ENCODE measurements at regions not wholly inside any gene's neighbourhood (a gene's known extent, or its start where the extent isn't known, plus 50 kb on each side); places are given as distances from the start of the nearest gene placed in this dataset.

GRCh38 chr3:182190056-182190455 lies 478.3 kb downstream of the SOX2 start:
- dilution Hi-C loops (cut with MboI; ENCODE audit: extremely low pct_ligation_motif_present, low sequenced_read_pairs): no loop called here
- POLR2A ChIA-PET: no interaction called here
- no peak for FAIRE-seq

More at GRCh38 chr3:182190056-182190455, 478.3 kb downstream of the SOX2 start:
- no peak overlapping the region for H2AFZ ChIP-seq (ENCODE audit: low read depth, low read length)
- no peaks in the 10 kb centered on the region for H3K9me3 ChIP-seq (replicated peaks; ENCODE audit: control insufficient read depth, insufficient read depth, low read length)
- H4K20me1 ChIP-seq (replicated peaks; ENCODE audit: control insufficient read depth, extremely low read depth, insufficient read depth, low read length): no peaks in the 10 kb centered on the region
- no peaks in the 10 kb centered on the region for H3K27me3 ChIP-seq (ENCODE audit: control insufficient read depth in 2 of 2, insufficient read depth in 2 of 2, low read length in 2 of 2)
- no peak for DNase-seq (ENCODE audit: low read depth, low spot score)
- H3K36me3 ChIP-seq (ENCODE audit: control insufficient read depth in 2 of 2, extremely low read depth in 1 of 2, insufficient read depth in 2 of 2, low read length in 2 of 2): no peaks in the 10 kb centered on the region
- no peaks in the 10 kb centered on the region for H3K79me2 ChIP-seq (ENCODE audit: control insufficient read depth, insufficient read depth, low read length)
- intact Hi-C loops (cut with micrococcal nuclease): no loop called here
- H3K27ac ChIP-seq (ENCODE audit: insufficient read depth, low read depth, low read length): no peak overlapping the region
- BruUV-seq (replicated peaks): no TSS peak
- no peaks in the 10 kb centered on the region for H3K4me1 ChIP-seq (ENCODE audit: control insufficient read depth, extremely low read depth, insufficient read depth, low read length)
- H3K9me1 ChIP-seq (replicated peaks; ENCODE audit: control insufficient read depth, extremely low read depth, insufficient read depth, low read length): no peaks in the 10 kb centered on the region
- CTCF ChIA-PET: no interaction called here
- H3K4me3 ChIP-seq (replicated peaks in 1 of 3; ENCODE audit: insufficient read depth in 1 of 3, low read depth in 1 of 3, low read length in 3 of 3): no peak overlapping the region
- H3K9ac ChIP-seq (replicated peaks; ENCODE audit: extremely low read depth, insufficient read depth, low read length): no peak overlapping the region
- TF ChIP-seq MAX (IDR thresholded peaks at IDR 0.05; ENCODE audit: insufficient read depth, insufficient read length) (no peak), FOS (IDR thresholded peaks at IDR 0.05; ENCODE audit: borderline replicate concordance, insufficient read depth, low read length) (no peak), CTCF (IDR thresholded peaks at IDR 0.05; ENCODE audit: extremely low read depth in 1 of 2, insufficient read depth in 1 of 2, low read depth in 1 of 2, low read length in 2 of 2) (no peak), MYC (IDR thresholded peaks at IDR 0.05; ENCODE audit: low read depth, low read length) (no peak), JUN (IDR thresholded peaks at IDR 0.05; ENCODE audit: borderline replicate concordance, insufficient read depth, insufficient read length, low read depth) (no peak), POLR2A (IDR thresholded peaks at IDR 0.05; ENCODE audit: low read depth, low read length) (no peak), POLR2AphosphoS5 (IDR thresholded peaks at IDR 0.05; ENCODE audit: insufficient read depth, low read depth, low read length) (no peak), GATA2 (IDR thresholded peaks at IDR 0.05; ENCODE audit: insufficient read depth, insufficient read length, low read depth, low read length) (no peak)
- no peak overlapping the region for H3K4me2 ChIP-seq (ENCODE audit: insufficient read depth, low read length)
